ENCODE measurements at regions not wholly inside any gene's neighbourhood (a gene's known extent, or its start where the extent isn't known, plus 50 kb on each side); places are given as distances from the start of the nearest gene placed in this dataset.

- TF ChIP-seq POLR2A (IDR thresholded peaks at IDR 0.05; ENCODE audit: low read depth, low read length), result no peak
- no peak for TF ChIP-seq POLR2AphosphoS5 (IDR thresholded peaks at IDR 0.05; ENCODE audit: low read depth, low read length)
- TF ChIP-seq TAF1 (IDR thresholded peaks at IDR 0.05; ENCODE audit: borderline replicate concordance, low read depth, low read length), result no peak
Observed at GRCh38 chr4:17164666-17165065, 266.2 kb upstream of the LDB2 start.

Data from GM12892 (cell line).